ENCODE measurements at regions not wholly inside any gene's neighbourhood (a gene's known extent, or its start where the extent isn't known, plus 50 kb on each side); places are given as distances from the start of the nearest gene placed in this dataset.

- H3K27ac ChIP-seq (ENCODE audit: low read depth, low read length): no peak overlapping the region
- H3K4me3 ChIP-seq (ENCODE audit: low read length): no peak overlapping the region
- Mint-ChIP-seq H3K36me3 (ENCODE audit: low read depth) (peaks cover 31% of the 10 kb centered on the region), H3K4me3 (no peak overlapping the region), H3K27me3 (ENCODE audit: insufficient read depth) (no peaks in the 10 kb centered on the region), H3K27ac (peak overlapping the region; percentile 22), H3K4me1 (peaks cover 29% of the 10 kb centered on the region), H3K9me3 (no peaks in the 10 kb centered on the region)
- 83 to 84% methylated on average over 4 to 7 of the region's 7 CpGs for WGBS, 2 experiments (ENCODE audit: insufficient coverage in 1 of 2, insufficient read length in 1 of 2)
- peaks cover 72% of the 10 kb centered on the region for H3K36me3 ChIP-seq (ENCODE audit: control insufficient read depth, insufficient read depth, low read length)
- no peaks in the 10 kb centered on the region for H3K27me3 ChIP-seq (ENCODE audit: control insufficient read depth, insufficient read depth, low read length, poor library complexity, severe bottlenecking)
- peaks cover 5% of the 10 kb centered on the region for H3K9me3 ChIP-seq (ENCODE audit: control insufficient read depth, low read length)
- H3K4me1 ChIP-seq (ENCODE audit: control insufficient read depth, insufficient read depth, low read length): no peaks in the 10 kb centered on the region
- H3K9ac ChIP-seq (ENCODE audit: extremely low read depth, low read length, poor library complexity, severe bottlenecking): no peak overlapping the region
- DNase-seq: no peak
- TF ChIP-seq, protein P1, sequence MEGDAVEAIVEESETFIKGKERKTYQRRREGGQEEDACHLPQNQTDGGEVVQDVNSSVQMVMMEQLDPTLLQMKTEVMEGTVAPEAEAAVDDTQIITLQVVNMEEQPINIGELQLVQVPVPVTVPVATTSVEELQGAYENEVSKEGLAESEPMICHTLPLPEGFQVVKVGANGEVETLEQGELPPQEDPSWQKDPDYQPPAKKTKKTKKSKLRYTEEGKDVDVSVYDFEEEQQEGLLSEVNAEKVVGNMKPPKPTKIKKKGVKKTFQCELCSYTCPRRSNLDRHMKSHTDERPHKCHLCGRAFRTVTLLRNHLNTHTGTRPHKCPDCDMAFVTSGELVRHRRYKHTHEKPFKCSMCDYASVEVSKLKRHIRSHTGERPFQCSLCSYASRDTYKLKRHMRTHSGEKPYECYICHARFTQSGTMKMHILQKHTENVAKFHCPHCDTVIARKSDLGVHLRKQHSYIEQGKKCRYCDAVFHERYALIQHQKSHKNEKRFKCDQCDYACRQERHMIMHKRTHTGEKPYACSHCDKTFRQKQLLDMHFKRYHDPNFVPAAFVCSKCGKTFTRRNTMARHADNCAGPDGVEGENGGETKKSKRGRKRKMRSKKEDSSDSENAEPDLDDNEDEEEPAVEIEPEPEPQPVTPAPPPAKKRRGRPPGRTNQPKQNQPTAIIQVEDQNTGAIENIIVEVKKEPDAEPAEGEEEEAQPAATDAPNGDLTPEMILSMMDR (conservative IDR thresholded peaks at IDR 0.05): no peak
Observed at GRCh38 chr6:21836277-21836676, 242.7 kb downstream of the SOX4 start.

DNA sequence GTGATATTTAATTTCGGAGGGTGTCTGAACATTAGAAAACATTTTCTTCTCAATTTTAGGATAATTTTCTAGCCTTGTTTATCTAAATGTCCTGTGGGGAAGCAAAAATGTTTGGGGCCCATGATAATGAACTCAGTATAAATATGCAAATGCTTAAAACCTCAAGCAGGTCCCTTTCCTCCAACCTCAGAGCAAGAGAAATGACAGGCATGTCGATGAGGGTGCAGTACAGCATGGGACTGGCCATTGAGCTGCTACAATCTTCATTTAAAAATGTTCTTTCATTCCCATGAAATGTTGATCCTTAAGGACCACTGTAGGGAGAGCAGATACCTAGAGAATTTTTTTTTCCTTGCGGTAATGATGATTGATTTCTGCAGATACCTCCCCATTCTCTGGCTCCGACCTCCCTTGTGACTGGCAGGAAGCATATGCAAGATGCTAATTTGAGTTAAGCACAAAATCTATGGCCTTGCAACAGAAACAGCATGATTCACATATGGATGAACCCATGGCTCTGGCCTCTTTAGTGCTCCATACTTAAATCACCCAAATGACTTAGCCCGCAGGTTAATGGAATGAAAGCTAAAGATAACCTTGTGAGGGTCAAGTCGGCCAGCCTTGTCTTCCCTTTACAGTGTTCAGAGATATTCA lies 243.3 kb downstream of the SOX4 start:
- TF ChIP-seq, protein P1 (conservative IDR thresholded peaks at IDR 0.05): no peak
- Histone ChIP-seq H3K9ac (ENCODE audit: extremely low read depth, low read length, poor library complexity, severe bottlenecking) (no peak overlapping the region), H3K9me3 (ENCODE audit: control insufficient read depth, low read length) (peaks cover 5% of the 10 kb centered on the region), H3K36me3 (ENCODE audit: control insufficient read depth, insufficient read depth, low read length) (peaks cover 73% of the 10 kb centered on the region), H3K27ac (ENCODE audit: low read depth, low read length) (no peak overlapping the region), H3K4me1 (ENCODE audit: control insufficient read depth, insufficient read depth, low read length) (no peaks in the 10 kb centered on the region), H3K27me3 (ENCODE audit: control insufficient read depth, insufficient read depth, low read length, poor library complexity, severe bottlenecking) (no peaks in the 10 kb centered on the region), H3K4me3 (ENCODE audit: low read length) (no peak overlapping the region)
- Mint-ChIP-seq H3K27me3 (ENCODE audit: insufficient read depth) (no peaks in the 10 kb centered on the region), H3K4me3 (no peak overlapping the region), H3K9me3 (no peaks in the 10 kb centered on the region), H3K27ac (no peak overlapping the region), H3K36me3 (ENCODE audit: low read depth) (peaks cover 34% of the 10 kb centered on the region), H3K4me1 (peaks cover 23% of the 10 kb centered on the region)
- WGBS, 2 experiments (ENCODE audit: insufficient coverage in 1 of 2, insufficient read length in 1 of 2): 76 to 85% methylated on average over 4 to 6 of the region's 6 CpGs
- DNase-seq: no peak

DNA sequence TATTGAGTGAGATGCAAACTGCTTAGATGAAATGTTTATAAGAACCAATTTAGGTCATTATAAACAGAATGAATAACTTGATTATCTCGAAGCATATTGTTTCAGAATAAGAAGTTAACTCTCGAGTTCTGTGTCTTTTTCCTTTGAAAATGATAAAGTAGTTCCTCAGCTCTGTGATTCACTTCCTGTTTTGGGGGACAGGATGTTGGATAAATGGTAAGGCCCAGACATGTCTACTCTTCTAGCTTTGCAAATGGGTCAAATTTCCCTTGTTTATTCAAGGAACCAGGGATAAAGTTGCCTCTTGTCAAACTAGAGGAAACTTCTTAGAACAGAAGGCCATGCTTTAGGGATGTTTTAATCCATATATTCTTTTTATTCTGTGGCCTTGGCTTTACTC lies 246.9 kb downstream of the SOX4 start:
- TF ChIP-seq, protein P1 (conservative IDR thresholded peaks at IDR 0.05): no peak
- Histone ChIP-seq H3K27me3 (ENCODE audit: control insufficient read depth, insufficient read depth, low read length, poor library complexity, severe bottlenecking) (no peaks in the 10 kb centered on the region), H3K9ac (ENCODE audit: extremely low read depth, low read length, poor library complexity, severe bottlenecking) (no peak overlapping the region), H3K4me3 (ENCODE audit: low read length) (no peak overlapping the region), H3K36me3 (ENCODE audit: control insufficient read depth, insufficient read depth, low read length) (peaks cover 67% of the 10 kb centered on the region), H3K4me1 (ENCODE audit: control insufficient read depth, insufficient read depth, low read length) (peaks cover 8% of the 10 kb centered on the region), H3K9me3 (ENCODE audit: control insufficient read depth, low read length) (peaks cover 5% of the 10 kb centered on the region), H3K27ac (ENCODE audit: low read depth, low read length) (no peak overlapping the region)
- peaks cover 30% of the 10 kb centered on the region for H3K36me3 Mint-ChIP-seq (ENCODE audit: low read depth)
- WGBS, 2 experiments (ENCODE audit: insufficient coverage in 1 of 2, insufficient read length in 1 of 2): 93 to 100% methylated on average over 2 of the region's 2 CpGs
- peaks cover 46% of the 10 kb centered on the region for H3K4me1 Mint-ChIP-seq
- DNase-seq: no peak
- H3K27me3 Mint-ChIP-seq (ENCODE audit: insufficient read depth): no peaks in the 10 kb centered on the region
- no peaks in the 10 kb centered on the region for H3K9me3 Mint-ChIP-seq
- H3K27ac Mint-ChIP-seq: no peak overlapping the region
- H3K4me3 Mint-ChIP-seq: no peak overlapping the region

Data from endodermal cell (in vitro differentiated cells).